Right cardiac atrium (tissue), 5 donors: ENCODE measurements at regions not wholly inside any gene's neighbourhood (a gene's known extent, or its start where the extent isn't known, plus 50 kb on each side); places are given as distances from the start of the nearest gene placed in this dataset.
"Not testable (repeated sequence)": the region's sequence is repeated elsewhere in the genome, so short reads cannot be mapped to it uniquely, and the experiment has no call there.

Experiments
- ATAC-seq, 2 donors: fragments of 200-7000 bp; cut with Tn5 transposase; one replicate each; pipeline versions ENCODE4 v1.8.0 to v1.9.1; 2020; ENCODE audit warnings: moderate library complexity in 2 of 2, mild to moderate bottlenecking in 1 of 2
- DNase-seq, 3 donors: peaks; one replicate each; pipeline ENCODE4 v3.0.0-alpha.2; 2020
- H3K27ac ChIP-seq: one replicate; pipeline ENCODE4 v1.5.1; 2013; ENCODE audit warnings: mild to moderate bottlenecking, low read length, control low read depth, moderate library complexity
- H3K27me3 ChIP-seq: one replicate; pipeline ENCODE4 v1.6.1; 2013; ENCODE audit not compliant: control insufficient read depth, insufficient read depth
- H3K4me1 ChIP-seq: one replicate; pipeline ENCODE4 v1.6.1; 2013; ENCODE audit warnings: low read length; ENCODE audit not compliant: control insufficient read depth, insufficient read depth
- H3K4me3 ChIP-seq: one replicate; pipeline ENCODE4 v1.5.1; 2013; ENCODE audit warnings: low read length, control low read depth
- H3K9me3 ChIP-seq: one replicate; pipeline ENCODE4 v1.6.1; 2013; ENCODE audit warnings: low read length; ENCODE audit not compliant: control insufficient read depth
- whole genome bisulfite sequencing: extraction: QIAGEN DNeasy Blood & Tissue Kit; methylation state at CpG from one replicate; pipeline ENCODE4 v1.1.7; 2013; 5-methylcytosine and 5-hydroxymethylcytosine counted together
- intact Hi-C, 4 donors: fragments of 100-400 bp; cut with DNase I; formaldehyde crosslinking; loops; one replicate each; pipeline versions ENCODE4 v1.11.0 to v1.14.0; 2022 to 2023
- donor health status: healthy with polysubstance abuse.
- donor health status: DM: no; HTN: yes; CAD: no.
- donor health status: DM: no; HTN: no; CAD: no.
- donor health status: DM: no; HTN: yes; CAD: no; lungs with severe emphysema.
- donor health status: DM: yes; HTN: yes; CAD: no.

- Histone ChIP-seq H3K27me3 (no peaks in the 10 kb centered on the region), H3K4me3 (no peak overlapping the region), H3K9me3 (no peaks in the 10 kb centered on the region), H3K4me1 (no peaks in the 10 kb centered on the region), H3K27ac (no peak overlapping the region)
- intact Hi-C loops = no loop called here
- ATAC-seq (no peak), DNase-seq (no peak)
- 20% methylated on average over 1 of the region's 1 CpG for WGBS
Measured at GRCh38 chr2:75846683-75847190, 136.0 kb upstream of the GCFC2 start.

GRCh38 chr2:75844651-75845050 lies 133.9 kb upstream of the GCFC2 start:
- no peak for ATAC-seq
- Histone ChIP-seq H3K4me1 (no peaks in the 10 kb centered on the region), H3K9me3 (no peaks in the 10 kb centered on the region), H3K27ac (no peak overlapping the region), H3K27me3 (no peaks in the 10 kb centered on the region), H3K4me3 (no peak overlapping the region)
- intact Hi-C loops = no loop called here
- DNase-seq = no peak

GRCh38 chr2:75834588-75834987 lies 123.9 kb upstream of the GCFC2 start:
- H3K27ac ChIP-seq, H3K4me1 ChIP-seq, DNase-seq, H3K27me3 ChIP-seq, intact Hi-C loops, H3K9me3 ChIP-seq, H3K4me3 ChIP-seq, ATAC-seq: not testable (repeated sequence)
- 83% methylated on average over 4 of the region's 4 CpGs for WGBS

- Histone ChIP-seq H3K4me1 (no peaks in the 10 kb centered on the region), H3K27ac (no peak overlapping the region), H3K27me3 (no peaks in the 10 kb centered on the region), H3K9me3 (no peaks in the 10 kb centered on the region), H3K4me3 (no peak overlapping the region)
- intact Hi-C loops = no loop called here
- DNase-seq = no peak
- 48% methylated on average over 2 of the region's 2 CpGs for WGBS
- ATAC-seq = no peak
Measured at GRCh38 chr2:75833386-75833785, 122.7 kb upstream of the GCFC2 start.

- no peak for ATAC-seq
- DNase-seq = no peak
- intact Hi-C loops = no loop called here
- WGBS = 75% methylated on average over 4 of the region's 4 CpGs
- Histone ChIP-seq H3K27ac (no peak overlapping the region), H3K9me3 (no peaks in the 10 kb centered on the region), H3K27me3 (no peaks in the 10 kb centered on the region), H3K4me3 (no peak overlapping the region), H3K4me1 (no peaks in the 10 kb centered on the region)
Measured at GRCh38 chr2:75828826-75829225, 118.1 kb upstream of the GCFC2 start.

DNA sequence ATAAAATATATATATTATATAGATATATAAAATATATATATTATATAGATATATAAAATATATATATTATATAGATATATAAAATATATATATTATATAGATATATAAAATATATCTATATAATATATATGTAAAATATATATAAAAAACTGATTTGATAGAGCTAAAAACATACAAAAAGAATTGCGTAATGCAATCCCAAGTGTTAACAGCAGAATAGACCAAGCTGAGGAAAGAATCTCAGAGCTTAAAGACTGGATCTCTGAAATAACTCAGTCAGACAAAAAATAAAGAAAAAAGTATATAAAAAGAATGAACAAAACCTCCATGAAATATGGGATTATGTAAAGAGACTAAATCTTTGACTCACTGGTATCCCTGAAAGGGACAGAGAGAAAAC lies 112.8 kb upstream of the GCFC2 start:
- intact Hi-C loops, DNase-seq, H3K9me3 ChIP-seq, H3K27ac ChIP-seq, H3K4me1 ChIP-seq, H3K4me3 ChIP-seq, ATAC-seq, H3K27me3 ChIP-seq: not testable (repeated sequence)
- WGBS = 97% methylated on average over 1 of the region's 1 CpG

DNA sequence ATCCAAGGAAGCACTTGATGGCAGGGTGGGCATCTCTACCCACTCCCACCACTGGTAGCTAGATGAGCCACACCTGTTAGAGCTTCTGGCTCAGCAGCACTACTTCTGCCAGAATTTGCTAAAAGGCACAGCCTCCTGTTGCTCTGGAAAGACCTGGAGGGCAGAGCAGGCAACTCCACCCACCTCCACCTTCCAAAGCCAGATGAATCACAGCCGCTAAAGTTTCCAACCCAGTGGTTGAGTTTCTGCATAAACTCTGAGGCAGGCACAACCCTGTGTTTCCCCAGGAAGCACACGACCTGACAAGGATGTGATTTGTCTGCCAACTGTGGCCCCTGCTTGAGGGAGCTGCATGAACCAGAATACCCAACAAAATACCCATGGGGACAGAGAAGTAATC lies 111.6 kb upstream of the GCFC2 start:
- H3K27me3 ChIP-seq = no peaks in the 10 kb centered on the region
- intact Hi-C loops = no loop called here
- no peak overlapping the region for H3K27ac ChIP-seq
- no peaks in the 10 kb centered on the region for H3K9me3 ChIP-seq
- no peaks in the 10 kb centered on the region for H3K4me1 ChIP-seq
- H3K4me3 ChIP-seq = no peak overlapping the region
- no peak for DNase-seq
- WGBS = 69% methylated on average over 2 of the region's 2 CpGs
- ATAC-seq = no peak

DNA sequence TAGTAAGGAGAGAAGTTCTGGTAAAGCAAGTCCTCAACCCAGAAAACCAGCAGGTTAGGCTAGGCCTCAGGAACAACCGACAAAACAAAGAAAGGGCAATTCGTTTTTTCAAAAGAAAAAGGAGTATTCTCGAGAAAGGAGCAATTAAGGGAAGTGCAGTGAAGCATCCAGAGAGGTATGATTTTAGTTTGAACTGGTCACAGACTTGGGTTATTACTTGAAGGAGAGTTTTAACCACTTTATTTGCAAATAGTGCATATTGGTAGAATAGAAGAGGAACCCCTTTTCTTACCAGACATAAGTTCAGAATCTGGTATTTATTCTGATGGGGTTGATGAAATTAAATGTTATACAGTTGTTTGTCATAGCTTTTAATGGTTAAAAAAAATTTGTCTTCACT lies 110.0 kb upstream of the GCFC2 start:
- DNase-seq (no peak), ATAC-seq (no peak)
- no peaks in the 10 kb centered on the region for H3K27me3 ChIP-seq
- no peaks in the 10 kb centered on the region for H3K4me1 ChIP-seq
- intact Hi-C loops = no loop called here
- no peak overlapping the region for H3K27ac ChIP-seq
- 73% methylated on average over 3 of the region's 3 CpGs for WGBS
- H3K4me3 ChIP-seq = no peak overlapping the region
- no peaks in the 10 kb centered on the region for H3K9me3 ChIP-seq

DNA sequence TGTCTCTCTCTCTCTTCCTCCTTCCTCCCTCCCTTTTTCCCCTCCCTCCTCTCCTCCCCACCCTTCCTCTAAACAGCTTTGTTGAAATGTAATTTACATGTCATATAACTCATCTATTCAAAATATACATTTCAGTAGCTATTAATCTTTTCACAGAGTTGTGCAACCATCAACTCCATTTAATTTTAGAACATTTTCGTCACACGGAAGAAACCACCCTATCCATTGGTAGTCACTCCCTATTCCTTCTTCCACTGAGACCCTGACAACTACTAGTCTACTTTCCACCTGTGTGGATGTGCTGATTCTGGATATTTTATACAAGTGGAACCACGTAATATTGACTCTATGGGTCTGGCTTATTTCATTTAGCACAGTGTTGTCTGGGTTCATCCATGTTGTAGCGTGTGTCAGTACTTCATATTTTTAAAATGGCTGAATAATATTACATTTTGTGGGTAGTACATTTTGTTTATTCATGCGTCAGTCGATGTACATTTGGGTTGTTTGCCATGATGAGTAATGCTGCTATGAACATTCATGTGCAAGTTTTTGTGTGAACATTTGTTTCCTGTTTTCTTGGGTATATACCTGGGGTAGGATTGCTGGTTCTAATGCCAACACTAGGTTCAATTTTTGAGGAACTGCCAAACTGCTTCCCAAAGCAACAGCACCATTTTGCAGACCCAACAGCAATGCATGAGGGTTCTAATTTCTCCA lies 100.1 kb upstream of the GCFC2 start:
- Histone ChIP-seq H3K4me3 (no peak overlapping the region), H3K27me3 (no peaks in the 10 kb centered on the region), H3K9me3 (no peaks in the 10 kb centered on the region), H3K4me1 (no peaks in the 10 kb centered on the region), H3K27ac (no peak overlapping the region)
- intact Hi-C loops = no loop called here
- ATAC-seq = no peak
- no peak for DNase-seq
- 92% methylated on average over 6 of the region's 6 CpGs for WGBS

DNA sequence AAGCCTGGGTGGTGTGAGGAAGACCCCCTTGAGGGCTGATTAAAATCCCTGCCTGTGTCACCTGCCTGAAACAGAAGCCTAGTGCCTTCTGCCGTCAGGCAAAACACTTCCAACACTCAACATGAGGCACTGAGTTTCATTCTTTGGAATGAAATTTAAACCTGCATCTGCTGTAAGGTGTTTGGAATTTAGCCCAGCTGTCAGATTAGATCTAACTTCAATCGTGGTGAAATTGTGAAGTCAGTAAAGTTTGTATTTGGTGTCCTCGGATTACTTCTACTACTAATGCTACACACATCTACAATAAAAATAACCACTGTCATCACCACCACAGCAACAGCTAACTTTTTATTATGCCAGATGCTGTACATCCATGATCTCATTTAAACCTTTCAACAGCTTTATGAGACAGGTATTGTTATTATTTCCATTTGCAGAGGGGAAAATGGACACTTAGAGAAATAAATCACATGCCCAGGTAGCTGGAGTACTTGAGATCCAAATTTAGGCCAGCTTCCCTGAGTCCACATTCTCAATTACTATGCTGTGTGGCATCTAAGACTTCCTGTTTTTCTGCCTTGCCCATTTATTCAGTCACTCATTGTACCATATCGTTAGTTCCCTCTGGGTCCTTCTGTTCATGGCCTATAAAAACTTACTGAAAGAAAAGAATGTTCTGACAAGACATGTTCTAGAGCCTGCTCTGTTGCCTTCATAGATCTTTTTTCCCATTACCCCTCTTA lies 98.2 kb upstream of the GCFC2 start:
- intact Hi-C loops = no loop called here
- Histone ChIP-seq H3K4me1 (no peaks in the 10 kb centered on the region), H3K27me3 (no peaks in the 10 kb centered on the region), H3K27ac (no peak overlapping the region), H3K9me3 (no peaks in the 10 kb centered on the region), H3K4me3 (no peak overlapping the region)
- ATAC-seq = no peak
- 32% methylated on average over 4 of the region's 4 CpGs for WGBS
- no peak for DNase-seq

DNA sequence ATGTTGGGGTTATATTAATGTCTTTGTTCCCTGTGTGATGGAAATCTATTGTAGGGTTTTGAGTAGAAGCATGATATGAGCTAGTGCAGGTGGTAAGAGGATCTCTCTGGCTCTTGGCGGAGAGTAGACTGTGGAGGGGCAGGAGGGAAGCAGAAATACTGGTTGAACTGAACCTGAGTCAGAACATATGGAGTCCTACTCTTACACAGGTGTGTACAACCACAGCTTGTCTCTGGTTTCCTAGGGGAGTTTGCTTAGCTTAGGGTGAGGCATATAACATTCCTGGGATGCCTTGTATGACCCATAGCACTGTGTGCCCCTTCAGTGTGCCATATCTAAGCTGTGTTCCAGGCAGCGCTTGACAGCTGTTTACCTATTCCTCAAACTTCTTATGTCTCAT lies 97.3 kb upstream of the GCFC2 start:
- WGBS = 80% methylated on average over 2 of the region's 2 CpGs
- no peak for DNase-seq
- H3K4me1 ChIP-seq = no peaks in the 10 kb centered on the region
- no peaks in the 10 kb centered on the region for H3K9me3 ChIP-seq
- no peak for ATAC-seq
- intact Hi-C loops = no loop called here
- no peak overlapping the region for H3K4me3 ChIP-seq
- no peaks in the 10 kb centered on the region for H3K27me3 ChIP-seq
- H3K27ac ChIP-seq = no peak overlapping the region
